Testis (tissue), 2 donors: ENCODE measurements at regions not wholly inside any gene's neighbourhood (a gene's known extent, or its start where the extent isn't known, plus 50 kb on each side); places are given as distances from the start of the nearest gene placed in this dataset.

Experiments
- DNase-seq: peaks from one replicate; pipeline ENCODE4 v3.0.0-alpha.2; 2019
- H3K27ac ChIP-seq, 2 donors: fragments of 200-600 bp; sonication (generic); one replicate each; pipeline ENCODE4 v1.5.1; 2019
- H3K27me3 ChIP-seq: fragments of 200-600 bp; sonication (generic); one replicate; pipeline ENCODE4 v1.5.1; 2019
- H3K36me3 ChIP-seq: fragments of 200-600 bp; sonication (generic); one replicate; pipeline ENCODE4 v1.5.1; 2017; ENCODE audit warnings: low read depth; ENCODE audit errors: missing control alignments
- H3K4me1 ChIP-seq: fragments of 200-600 bp; sonication (generic); one replicate; pipeline ENCODE4 v1.5.1; 2019
- H3K4me3 ChIP-seq, 2 donors: fragments of 200-600 bp; sonication (generic); one replicate each; pipeline ENCODE4 v1.5.1; 2017 to 2019
- H3K9me3 ChIP-seq: fragments of 200-600 bp; sonication (generic); one replicate; pipeline ENCODE4 v1.5.1; 2017
- POLR2A ChIP-seq: fragments of 450-650 bp; IDR thresholded peaks from one replicate; pipeline ENCODE4 v1.6.1; 2017; ENCODE audit warnings: antibody characterized with exemption, mild to moderate bottlenecking, moderate library complexity
- WGBS, 2 donors: methylation state at CpG; one replicate each; pipeline ENCODE4 v1.1.5; 2018; 5-methylcytosine and 5-hydroxymethylcytosine counted together
- intact Hi-C: fragments of 100-400 bp; cut with DNase I; formaldehyde crosslinking; loops from one replicate; pipeline ENCODE4 v1.15.1; 2023; ENCODE audit warnings: low total_unique reads
- TF ChIP-seq, protein P1 (sequence below), 3 experiments: fragments of 450-650 bp in 2 of 3; fragments of 200-600 bp in 1 of 3; sonication (generic) in 1 of 3; IDR thresholded peaks; one replicate each; pipeline ENCODE4 v1.5.1; 2016 to 2019; ENCODE audit warnings: antibody characterized with exemption in 3 of 3, mild to moderate bottlenecking in 2 of 3, moderate library complexity in 1 of 3

DNA sequence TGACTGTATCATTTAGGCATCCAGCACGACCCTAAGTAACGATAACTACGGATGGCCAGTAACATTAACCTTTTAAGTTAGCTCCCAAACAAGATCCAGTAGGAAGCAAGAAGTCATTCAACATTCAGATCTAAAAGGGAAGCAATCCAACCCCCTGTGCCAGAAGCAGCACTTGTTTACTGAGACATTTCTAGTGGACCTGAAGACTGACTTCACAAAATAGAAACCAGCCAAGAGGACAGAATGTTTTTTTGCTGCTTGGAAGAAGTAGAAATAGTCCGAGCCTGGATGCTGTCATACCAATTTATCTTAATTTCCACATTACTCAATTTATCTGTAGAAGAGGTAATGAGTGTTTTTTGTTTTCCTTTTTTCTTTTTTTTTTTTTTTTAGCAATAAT is 88.0 kb upstream of the CTTNBP2 start:
- 49 to 58% methylated on average over 4 of the region's 4 CpGs for WGBS, 2 donors
- peaks cover 4% of the 10 kb centered on the region for H3K4me1 ChIP-seq
- DNase-seq: peak; percentile 54
- intact Hi-C loops: no loop called here
- no peaks in the 10 kb centered on the region for H3K36me3 ChIP-seq
- H3K4me3 ChIP-seq: no peak overlapping the region
- no peaks in the 10 kb centered on the region for H3K27me3 ChIP-seq
- no peak overlapping the region for H3K27ac ChIP-seq
- no peaks in the 10 kb centered on the region for H3K9me3 ChIP-seq
- TF ChIP-seq, protein P1, sequence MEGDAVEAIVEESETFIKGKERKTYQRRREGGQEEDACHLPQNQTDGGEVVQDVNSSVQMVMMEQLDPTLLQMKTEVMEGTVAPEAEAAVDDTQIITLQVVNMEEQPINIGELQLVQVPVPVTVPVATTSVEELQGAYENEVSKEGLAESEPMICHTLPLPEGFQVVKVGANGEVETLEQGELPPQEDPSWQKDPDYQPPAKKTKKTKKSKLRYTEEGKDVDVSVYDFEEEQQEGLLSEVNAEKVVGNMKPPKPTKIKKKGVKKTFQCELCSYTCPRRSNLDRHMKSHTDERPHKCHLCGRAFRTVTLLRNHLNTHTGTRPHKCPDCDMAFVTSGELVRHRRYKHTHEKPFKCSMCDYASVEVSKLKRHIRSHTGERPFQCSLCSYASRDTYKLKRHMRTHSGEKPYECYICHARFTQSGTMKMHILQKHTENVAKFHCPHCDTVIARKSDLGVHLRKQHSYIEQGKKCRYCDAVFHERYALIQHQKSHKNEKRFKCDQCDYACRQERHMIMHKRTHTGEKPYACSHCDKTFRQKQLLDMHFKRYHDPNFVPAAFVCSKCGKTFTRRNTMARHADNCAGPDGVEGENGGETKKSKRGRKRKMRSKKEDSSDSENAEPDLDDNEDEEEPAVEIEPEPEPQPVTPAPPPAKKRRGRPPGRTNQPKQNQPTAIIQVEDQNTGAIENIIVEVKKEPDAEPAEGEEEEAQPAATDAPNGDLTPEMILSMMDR (IDR thresholded peaks at IDR 0.05): no peak

DNA sequence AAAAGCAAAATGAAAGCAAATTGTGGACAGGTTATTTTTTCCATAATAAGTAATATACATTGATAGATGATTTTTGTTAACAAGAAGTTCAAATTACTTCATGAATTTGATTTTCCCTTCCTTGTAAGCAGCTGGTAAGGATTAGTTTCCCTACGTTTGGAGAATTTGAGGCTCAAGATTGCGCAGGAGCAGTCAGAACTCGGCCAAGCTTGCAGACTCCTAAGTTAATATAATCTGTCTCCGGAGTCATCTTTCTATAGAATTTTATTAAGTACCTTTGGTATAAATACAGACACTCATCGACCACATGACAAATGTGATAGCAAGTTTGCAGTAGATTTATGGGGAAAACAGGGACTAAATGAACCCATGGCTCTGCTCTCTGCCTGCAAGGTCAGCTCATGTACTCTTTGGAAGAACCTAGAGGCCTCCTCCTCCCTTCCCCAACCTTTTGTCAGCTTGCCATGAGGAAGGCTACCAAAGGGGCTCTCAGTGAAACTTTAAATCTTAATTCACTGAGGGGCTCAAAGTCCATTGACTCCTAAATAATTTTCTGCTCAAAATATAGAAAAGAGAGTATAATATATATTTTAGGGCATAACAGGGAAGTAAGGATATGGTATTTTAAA is 89.2 kb upstream of the CTTNBP2 start:
- Histone ChIP-seq H3K27ac (peak overlapping the region in 1 of 2 donors; percentile 26), H3K27me3 (no peaks in the 10 kb centered on the region)

DNA sequence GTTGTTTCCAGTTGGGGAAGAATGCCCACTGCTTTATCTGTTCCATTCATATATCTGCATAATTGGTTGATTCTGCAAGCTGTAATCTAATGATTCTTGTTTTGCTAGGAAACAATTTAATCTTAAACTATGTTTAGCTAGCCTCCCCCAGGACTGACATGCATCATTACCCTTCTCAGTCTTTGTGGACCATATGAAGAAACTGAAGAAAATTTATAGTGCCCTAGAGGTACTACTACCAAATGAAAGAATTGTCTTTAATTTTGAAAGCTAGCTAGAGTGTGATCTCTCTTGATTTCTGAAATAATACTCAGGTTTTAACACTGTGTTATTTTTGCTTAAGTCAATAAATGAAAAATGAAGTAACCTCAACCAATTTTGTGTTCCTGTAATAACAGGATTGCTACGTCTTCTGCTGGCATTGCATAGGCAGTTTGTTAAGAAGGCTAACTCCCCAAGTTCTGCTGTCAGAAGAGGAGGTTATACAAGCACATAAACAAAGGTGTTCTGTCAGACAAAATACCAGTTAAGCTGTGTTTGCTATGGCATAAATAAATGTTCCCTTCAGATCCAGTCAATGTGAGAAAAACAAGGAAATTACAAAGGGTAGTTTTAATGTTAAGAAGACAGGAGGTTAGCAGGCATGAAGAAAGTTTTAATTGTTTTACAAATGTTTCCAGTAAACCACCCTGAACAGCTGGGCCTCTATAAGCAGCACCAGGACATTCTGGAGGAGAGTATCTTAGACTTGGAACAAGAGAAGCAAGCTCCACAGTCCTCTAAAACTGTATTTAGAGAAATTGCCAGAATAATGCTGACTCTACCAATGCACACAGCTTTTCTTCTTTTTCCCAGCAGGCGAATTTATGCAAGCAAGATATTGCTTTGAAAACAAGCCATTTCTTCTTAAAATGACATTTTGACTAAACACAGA is 90.3 kb upstream of the CTTNBP2 start:
- H3K27ac ChIP-seq: peak overlapping the region in 1 of 2 donors; percentile 26
- no peak for TF ChIP-seq POLR2A
- TF ChIP-seq, protein P1 (IDR thresholded peaks at IDR 0.05): no peak
- intact Hi-C loops: no loop called here

More for the DNA sequence above, 89.2 kb upstream of the CTTNBP2 start:
- H3K4me1 ChIP-seq: peaks cover 4% of the 10 kb centered on the region
- H3K36me3 ChIP-seq: no peaks in the 10 kb centered on the region
- DNase-seq: no peak
- H3K9me3 ChIP-seq: no peaks in the 10 kb centered on the region
- no peak overlapping the region for H3K4me3 ChIP-seq
- intact Hi-C loops: no loop called here
- WGBS, 2 donors: 65 to 74% methylated on average over 5 of the region's 5 CpGs
- TF ChIP-seq, protein P1 (IDR thresholded peaks at IDR 0.05): no peak
- TF ChIP-seq POLR2A: no peak

GRCh38 chr7:117970801-117971200 is 97.6 kb upstream of the CTTNBP2 start:
- Histone ChIP-seq H3K9me3 (no peaks in the 10 kb centered on the region), H3K36me3 (no peaks in the 10 kb centered on the region), H3K4me3 (no peak overlapping the region), H3K27ac (no peak overlapping the region), H3K4me1 (peaks cover 7% of the 10 kb centered on the region), H3K27me3 (no peaks in the 10 kb centered on the region)
- 71 to 83% methylated on average over 2 of the region's 2 CpGs for WGBS, 2 donors
- intact Hi-C loops: no loop called here
- no peak for DNase-seq
- TF ChIP-seq, protein P1 (IDR thresholded peaks at IDR 0.05): no peak

More for the DNA sequence above, 90.3 kb upstream of the CTTNBP2 start:
- Histone ChIP-seq H3K36me3 (no peaks in the 10 kb centered on the region), H3K4me3 (no peak overlapping the region), H3K9me3 (no peaks in the 10 kb centered on the region), H3K27me3 (no peaks in the 10 kb centered on the region), H3K4me1 (peaks cover 4% of the 10 kb centered on the region)
- whole genome bisulfite sequencing, 2 donors: 57 to 71% methylated on average over 2 of the region's 2 CpGs
- no peak for DNase-seq
